NCI-H2107 treated with DMSO at 0.1 percent for 48 hours (cell line): ENCODE measurements at regions not wholly inside any gene's neighbourhood (a gene's known extent, or its start where the extent isn't known, plus 50 kb on each side); places are given as distances from the start of the nearest gene placed in this dataset.
"Not testable (repeated sequence)": the region's sequence is repeated elsewhere in the genome, so short reads cannot be mapped to it uniquely, and the experiment has no call there.

Experiments used
- DNase-seq: peaks from one replicate; lab custom pipeline; 2025; ENCODE audit not compliant: unreplicated experiment; lab: John Stamatoyannopoulos, UW

GRCh38 chr13:54004026-54004699, 975.5 kb downstream of the OLFM4 start:
- no peak for DNase-seq

GRCh38 chr13:54016542-54016941, 987.9 kb downstream of the OLFM4 start:
- no peak for DNase-seq

- no peak for DNase-seq
These were observed 989.9 kb downstream of the OLFM4 start for GRCh38 chr13:54018485-54018884.

- peak; percentile 54 for DNase-seq
These were observed 1000.6 kb downstream of the OLFM4 start for GRCh38 chr13:54029226-54029625.

- peak; percentile 21 for DNase-seq
These were observed 1001.1 kb downstream of the OLFM4 start for GRCh38 chr13:54029720-54030119.

- no peak for DNase-seq
These were observed 1004.8 kb downstream of the OLFM4 start for GRCh38 chr13:54033323-54033861.

GRCh38 chr13:54034047-54034446, 1005.4 kb downstream of the OLFM4 start:
- no peak for DNase-seq

- DNase-seq = not testable (repeated sequence)
These were observed 1028.8 kb downstream of the OLFM4 start for GRCh38 chr13:54057416-54057815.

GRCh38 chr13:54069958-54070357, 1041.3 kb downstream of the OLFM4 start:
- DNase-seq = not testable (repeated sequence)

- no peak for DNase-seq
These were observed 1049.0 kb downstream of the OLFM4 start for GRCh38 chr13:54077569-54077968.

- peak; percentile 34 for DNase-seq
These were observed 1049.8 kb downstream of the OLFM4 start for GRCh38 chr13:54078271-54078870.

- DNase-seq = not testable (repeated sequence)
These were observed 1053.7 kb downstream of the OLFM4 start for GRCh38 chr13:54082309-54082708.

- DNase-seq = no peak
These were observed 1063.3 kb downstream of the OLFM4 start for GRCh38 chr13:54091884-54092283.

- DNase-seq = no peak
These were observed 1064.1 kb downstream of the OLFM4 start for GRCh38 chr13:54092686-54093085.

GRCh38 chr13:54110597-54110996, 1082.0 kb downstream of the OLFM4 start:
- no peak for DNase-seq

- DNase-seq = no peak
These were observed 1096.1 kb downstream of the OLFM4 start for GRCh38 chr13:54124700-54125099.

GRCh38 chr13:54130931-54131330, 1102.3 kb downstream of the OLFM4 start:
- DNase-seq = not testable (repeated sequence)

GRCh38 chr13:54131433-54131832, 1102.8 kb downstream of the OLFM4 start:
- DNase-seq = not testable (repeated sequence)

- not testable (repeated sequence) for DNase-seq
These were observed 1103.5 kb downstream of the OLFM4 start for GRCh38 chr13:54132127-54132526.

GRCh38 chr13:54132720-54133119, 1104.1 kb downstream of the OLFM4 start:
- DNase-seq = not testable (repeated sequence)

- DNase-seq = no peak
These were observed 1105.1 kb downstream of the OLFM4 start for GRCh38 chr13:54133746-54134145.

GRCh38 chr13:54144828-54145227, 1116.2 kb downstream of the OLFM4 start:
- no peak for DNase-seq
